HEK293 (cell line): ENCODE measurements at regions not wholly inside any gene's neighbourhood (a gene's known extent, or its start where the extent isn't known, plus 50 kb on each side); places are given as distances from the start of the nearest gene placed in this dataset.

ENCODE experiments used
- CTCF ChIA-PET: fragments of 350-600 bp; formaldehyde crosslinking; extraction: SDS; loops from one replicate; lab custom pipeline; 2021; ENCODE audit warnings: antibody characterized with exemption; lab: Yijun Ruan, JAX
- POLR2A ChIA-PET: fragments of 300-600 bp; formaldehyde crosslinking; extraction: SDS; loops from one replicate; lab custom pipeline; 2020; ENCODE audit warnings: antibody characterized with exemption, inconsistent platforms; lab: Yijun Ruan, JAX
- H3K27ac ChIP-seq: fragments of 200-500 bp; sonication (Bioruptor generic); 2 replicates; pipeline ENCODE4 v1.5.1; 2014; ENCODE audit warnings: low read depth, low read length, control low read depth, inconsistent platforms; ENCODE audit errors: extremely low read depth
- H3K36me3 ChIP-seq, 2 experiments: fragments of 200-500 bp in 1 of 2; sonication (Bioruptor generic) in 1 of 2; 1 replicate in 1 of 2; 2 replicates in 1 of 2; pipeline ENCODE4 v1.5.1; 2014 to 2017; ENCODE audit warnings: inconsistent platforms in 2 of 2, low read length in 2 of 2; ENCODE audit not compliant: control insufficient read depth in 2 of 2, insufficient read depth in 1 of 2
- H3K4me1 ChIP-seq: fragments of 200-500 bp; sonication (Bioruptor generic); 2 replicates; pipeline ENCODE4 v1.5.1; 2014; ENCODE audit warnings: mild to moderate bottlenecking, low read length, inconsistent platforms; ENCODE audit not compliant: control insufficient read depth, insufficient read depth
- H3K4me3 ChIP-seq: 2 replicates; pipeline ENCODE4 v1.5.1; 2011; ENCODE audit warnings: low read depth, mild to moderate bottlenecking, control low read depth, low read length, moderate library complexity
- H3K9me3 ChIP-seq: fragments of 200-500 bp; sonication (Bioruptor generic); 2 replicates; pipeline ENCODE4 v1.5.1; 2014; ENCODE audit warnings: low read depth, low read length, inconsistent platforms; ENCODE audit not compliant: control insufficient read depth, insufficient read depth
- KLF1 ChIP-seq: fragments of 450-650 bp; formaldehyde crosslinking; IDR thresholded peaks from 2 replicates; pipeline ENCODE4 v1.5.1; 2016; ENCODE audit warnings: missing biosample characterization, missing genetic modification characterization
- KLF9 ChIP-seq: fragments of 450-650 bp; formaldehyde crosslinking; IDR thresholded peaks from 2 replicates; pipeline ENCODE4 v1.5.1; 2016; ENCODE audit warnings: missing biosample characterization, missing genetic modification characterization, low read depth
- MYNN ChIP-seq: fragments of 450-650 bp; formaldehyde crosslinking; IDR thresholded peaks from 2 replicates; pipeline ENCODE4 v1.5.1; 2016; ENCODE audit warnings: missing biosample characterization, missing genetic modification characterization, borderline replicate concordance
- OVOL3 ChIP-seq: fragments of 450-650 bp; formaldehyde crosslinking; IDR thresholded peaks from 2 replicates; pipeline ENCODE4 v1.5.1; 2016; ENCODE audit warnings: missing biosample characterization, missing genetic modification characterization
- WT1 ChIP-seq: fragments of 450-650 bp; formaldehyde crosslinking; IDR thresholded peaks from 2 replicates; pipeline ENCODE4 v1.5.1; 2016; ENCODE audit warnings: missing biosample characterization, missing genetic modification characterization
- ZBTB1 ChIP-seq: fragments of 450-650 bp; formaldehyde crosslinking; IDR thresholded peaks from 2 replicates; pipeline ENCODE4 v1.5.1; 2016; ENCODE audit warnings: missing biosample characterization, missing genetic modification characterization
- ZFP69B ChIP-seq: fragments of 450-650 bp; formaldehyde crosslinking; IDR thresholded peaks from 2 replicates; pipeline ENCODE4 v1.5.1; 2016; ENCODE audit warnings: missing biosample characterization, missing genetic modification characterization
- ZNF23 ChIP-seq: fragments of 450-650 bp; formaldehyde crosslinking; IDR thresholded peaks from 2 replicates; pipeline ENCODE4 v1.5.1; 2016; ENCODE audit warnings: missing biosample characterization, missing genetic modification characterization, borderline replicate concordance
- ZNF248 ChIP-seq: fragments of 450-650 bp; formaldehyde crosslinking; IDR thresholded peaks from 2 replicates; pipeline ENCODE4 v1.5.1; 2017; ENCODE audit warnings: missing biosample characterization, missing genetic modification characterization
- ZNF37A ChIP-seq: fragments of 450-650 bp; IDR thresholded peaks from 2 replicates; pipeline ENCODE4 v1.5.1; 2018; ENCODE audit warnings: missing biosample characterization, missing genetic modification characterization
- ZNF561 ChIP-seq: fragments of 450-650 bp; IDR thresholded peaks from 2 replicates; pipeline ENCODE4 v1.5.1; 2018; ENCODE audit warnings: missing biosample characterization, missing genetic modification characterization, borderline replicate concordance
- ZNF843 ChIP-seq: fragments of 450-650 bp; formaldehyde crosslinking; IDR thresholded peaks from 2 replicates; pipeline ENCODE4 v1.5.1; 2016; ENCODE audit warnings: missing biosample characterization, missing genetic modification characterization
- TF ChIP-seq, protein P1 (sequence below): fragments of 450-650 bp; formaldehyde crosslinking; IDR thresholded peaks from 2 replicates; pipeline ENCODE4 v1.5.1; 2016; ENCODE audit warnings: missing biosample characterization, missing genetic modification characterization
- TF ChIP-seq, protein P2 (sequence below): fragments of 450-650 bp; formaldehyde crosslinking; IDR thresholded peaks from 2 replicates; pipeline ENCODE4 v1.5.1; 2016; ENCODE audit warnings: missing biosample characterization, missing genetic modification characterization
- TF ChIP-seq, protein P3 (sequence below): fragments of 450-650 bp; formaldehyde crosslinking; IDR thresholded peaks from 2 replicates; pipeline ENCODE4 v1.5.1; 2016; ENCODE audit warnings: missing biosample characterization, missing genetic modification characterization
- TF ChIP-seq, protein P4 (sequence below): fragments of 450-650 bp; formaldehyde crosslinking; IDR thresholded peaks from 2 replicates; pipeline ENCODE4 v1.5.1; 2016; ENCODE audit warnings: missing biosample characterization, missing genetic modification characterization
- TF ChIP-seq, protein P5 (sequence below): fragments of 450-650 bp; formaldehyde crosslinking; IDR thresholded peaks from 2 replicates; pipeline ENCODE4 v1.5.1; 2016; ENCODE audit warnings: missing biosample characterization, missing genetic modification characterization, low read depth

DNA sequence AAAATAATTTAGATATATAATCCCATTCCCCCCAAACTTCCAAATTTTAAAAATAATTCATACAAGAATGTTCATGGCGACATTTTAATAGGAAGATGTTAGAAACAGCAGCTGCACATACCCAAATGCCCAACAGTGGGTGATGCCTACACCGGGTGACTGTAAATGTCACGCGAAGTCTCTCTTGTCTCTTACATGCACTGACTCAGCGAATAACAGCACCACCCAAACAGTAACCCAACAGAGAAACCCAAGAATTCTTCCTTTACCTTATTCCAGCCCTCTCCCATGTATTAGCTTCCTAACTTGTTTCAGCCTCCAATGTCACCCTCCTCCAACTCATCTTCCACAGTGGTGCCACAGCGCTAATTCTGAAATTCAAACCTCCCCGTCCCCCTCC lies 74.5 kb upstream of the E2F3 start:
- Histone ChIP-seq H3K36me3 (no peaks in the 10 kb centered on the region), H3K4me3 (no peak overlapping the region), H3K4me1 (no peaks in the 10 kb centered on the region), H3K27ac (no peak overlapping the region), H3K9me3 (no peaks in the 10 kb centered on the region)
- POLR2A ChIA-PET = no interaction called here
- CTCF ChIA-PET = interaction anchor here (0.6 to 0.9 kb wide), 3 partner anchors 73 to 1242 kb away, joined by 3 to 5 read pairs (median 3); no protein-coding TSS in a partner anchor
- TF ChIP-seq, protein P1, sequence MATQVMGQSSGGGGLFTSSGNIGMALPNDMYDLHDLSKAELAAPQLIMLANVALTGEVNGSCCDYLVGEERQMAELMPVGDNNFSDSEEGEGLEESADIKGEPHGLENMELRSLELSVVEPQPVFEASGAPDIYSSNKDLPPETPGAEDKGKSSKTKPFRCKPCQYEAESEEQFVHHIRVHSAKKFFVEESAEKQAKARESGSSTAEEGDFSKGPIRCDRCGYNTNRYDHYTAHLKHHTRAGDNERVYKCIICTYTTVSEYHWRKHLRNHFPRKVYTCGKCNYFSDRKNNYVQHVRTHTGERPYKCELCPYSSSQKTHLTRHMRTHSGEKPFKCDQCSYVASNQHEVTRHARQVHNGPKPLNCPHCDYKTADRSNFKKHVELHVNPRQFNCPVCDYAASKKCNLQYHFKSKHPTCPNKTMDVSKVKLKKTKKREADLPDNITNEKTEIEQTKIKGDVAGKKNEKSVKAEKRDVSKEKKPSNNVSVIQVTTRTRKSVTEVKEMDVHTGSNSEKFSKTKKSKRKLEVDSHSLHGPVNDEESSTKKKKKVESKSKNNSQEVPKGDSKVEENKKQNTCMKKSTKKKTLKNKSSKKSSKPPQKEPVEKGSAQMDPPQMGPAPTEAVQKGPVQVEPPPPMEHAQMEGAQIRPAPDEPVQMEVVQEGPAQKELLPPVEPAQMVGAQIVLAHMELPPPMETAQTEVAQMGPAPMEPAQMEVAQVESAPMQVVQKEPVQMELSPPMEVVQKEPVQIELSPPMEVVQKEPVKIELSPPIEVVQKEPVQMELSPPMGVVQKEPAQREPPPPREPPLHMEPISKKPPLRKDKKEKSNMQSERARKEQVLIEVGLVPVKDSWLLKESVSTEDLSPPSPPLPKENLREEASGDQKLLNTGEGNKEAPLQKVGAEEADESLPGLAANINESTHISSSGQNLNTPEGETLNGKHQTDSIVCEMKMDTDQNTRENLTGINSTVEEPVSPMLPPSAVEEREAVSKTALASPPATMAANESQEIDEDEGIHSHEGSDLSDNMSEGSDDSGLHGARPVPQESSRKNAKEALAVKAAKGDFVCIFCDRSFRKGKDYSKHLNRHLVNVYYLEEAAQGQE = no peak
- no peak for TF ChIP-seq OVOL3 (tag by site-specific recombination)

DNA sequence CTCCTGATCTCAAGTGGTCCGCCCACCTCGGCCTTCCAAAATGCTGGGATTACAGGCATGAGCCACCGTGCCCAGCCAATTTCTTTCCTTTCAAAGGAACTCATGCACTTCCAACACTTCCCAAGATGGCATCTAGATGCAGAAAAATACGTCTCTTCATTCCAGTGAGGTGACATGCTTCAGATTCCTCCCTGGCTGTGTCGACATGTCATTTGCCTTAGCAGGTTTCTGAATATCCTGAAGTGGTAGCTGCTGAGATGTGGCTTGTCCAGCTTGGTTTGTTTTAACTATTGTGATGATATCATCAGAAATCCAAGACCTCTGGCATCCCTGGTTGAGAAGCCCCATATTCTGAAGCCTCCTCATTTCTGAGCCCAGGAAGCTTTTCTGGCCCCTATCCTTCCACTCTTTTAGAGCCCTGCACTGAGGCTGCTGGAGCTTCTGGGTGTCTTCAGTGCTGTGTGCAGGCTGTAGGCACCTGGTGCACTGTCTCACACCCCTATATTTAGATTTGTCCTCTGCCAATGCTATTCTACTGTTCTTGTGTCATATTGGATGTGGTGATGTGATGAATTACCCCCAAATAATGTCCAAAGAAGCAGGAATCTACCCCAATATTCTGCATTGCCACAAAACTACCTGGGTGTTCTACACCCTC lies 73.3 kb upstream of the E2F3 start:
- ChIA-PET POLR2A (interaction anchor here (0.6 kb wide), 1 partner anchor 35 kb away, joined by 3 read pairs; no protein-coding TSS in a partner anchor), CTCF (interaction anchor here (0.9 kb wide), 1 partner anchor 72 kb away, joined by 3 read pairs; no protein-coding TSS in a partner anchor)
- Histone ChIP-seq H3K9me3 (no peaks in the 10 kb centered on the region), H3K4me1 (no peaks in the 10 kb centered on the region), H3K27ac (no peak overlapping the region), H3K36me3 (no peaks in the 10 kb centered on the region), H3K4me3 (no peak overlapping the region)
- TF ChIP-seq ZFP69B (tag by site-specific recombination) = no peak
- no peak for TF ChIP-seq MYNN
- TF ChIP-seq ZNF843 (tag by site-specific recombination) = no peak
- TF ChIP-seq WT1 (tag by site-specific recombination) = no peak
- TF ChIP-seq ZNF248 = no peak
- TF ChIP-seq ZNF561 (tag by site-specific recombination) = no peak
- TF ChIP-seq, protein P2, sequence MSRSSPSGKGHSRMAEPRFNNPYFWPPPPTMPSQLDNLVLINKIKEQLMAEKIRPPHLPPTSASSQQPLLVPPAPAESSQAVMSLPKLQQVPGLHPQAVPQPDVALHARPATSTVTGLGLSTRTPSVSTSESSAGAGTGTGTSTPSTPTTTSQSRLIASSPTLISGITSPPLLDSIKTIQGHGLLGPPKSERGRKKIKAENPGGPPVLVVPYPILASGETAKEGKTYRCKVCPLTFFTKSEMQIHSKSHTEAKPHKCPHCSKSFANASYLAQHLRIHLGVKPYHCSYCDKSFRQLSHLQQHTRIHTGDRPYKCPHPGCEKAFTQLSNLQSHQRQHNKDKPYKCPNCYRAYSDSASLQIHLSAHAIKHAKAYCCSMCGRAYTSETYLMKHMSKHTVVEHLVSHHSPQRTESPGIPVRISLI = no peak
- TF ChIP-seq ZBTB1 (tag by site-specific recombination) = no peak
- TF ChIP-seq, protein P3, sequence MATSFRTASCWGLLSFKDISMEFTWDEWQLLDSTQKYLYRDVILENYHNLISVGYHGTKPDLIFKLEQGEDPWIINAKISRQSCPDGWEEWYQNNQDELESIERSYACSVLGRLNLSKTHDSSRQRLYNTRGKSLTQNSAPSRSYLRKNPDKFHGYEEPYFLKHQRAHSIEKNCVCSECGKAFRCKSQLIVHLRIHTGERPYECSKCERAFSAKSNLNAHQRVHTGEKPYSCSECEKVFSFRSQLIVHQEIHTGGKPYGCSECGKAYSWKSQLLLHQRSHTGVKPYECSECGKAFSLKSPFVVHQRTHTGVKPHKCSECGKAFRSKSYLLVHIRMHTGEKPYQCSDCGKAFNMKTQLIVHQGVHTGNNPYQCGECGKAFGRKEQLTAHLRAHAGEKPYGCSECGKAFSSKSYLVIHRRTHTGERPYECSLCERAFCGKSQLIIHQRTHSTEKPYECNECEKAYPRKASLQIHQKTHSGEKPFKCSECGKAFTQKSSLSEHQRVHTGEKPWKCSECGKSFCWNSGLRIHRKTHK (tag by site-specific recombination) = no peak
- TF ChIP-seq, protein P4, sequence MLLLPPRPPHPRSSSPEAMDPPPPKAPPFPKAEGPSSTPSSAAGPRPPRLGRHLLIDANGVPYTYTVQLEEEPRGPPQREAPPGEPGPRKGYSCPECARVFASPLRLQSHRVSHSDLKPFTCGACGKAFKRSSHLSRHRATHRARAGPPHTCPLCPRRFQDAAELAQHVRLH (tag by site-specific recombination) = no peak
- TF ChIP-seq KLF9 = no peak
- TF ChIP-seq, protein P5, sequence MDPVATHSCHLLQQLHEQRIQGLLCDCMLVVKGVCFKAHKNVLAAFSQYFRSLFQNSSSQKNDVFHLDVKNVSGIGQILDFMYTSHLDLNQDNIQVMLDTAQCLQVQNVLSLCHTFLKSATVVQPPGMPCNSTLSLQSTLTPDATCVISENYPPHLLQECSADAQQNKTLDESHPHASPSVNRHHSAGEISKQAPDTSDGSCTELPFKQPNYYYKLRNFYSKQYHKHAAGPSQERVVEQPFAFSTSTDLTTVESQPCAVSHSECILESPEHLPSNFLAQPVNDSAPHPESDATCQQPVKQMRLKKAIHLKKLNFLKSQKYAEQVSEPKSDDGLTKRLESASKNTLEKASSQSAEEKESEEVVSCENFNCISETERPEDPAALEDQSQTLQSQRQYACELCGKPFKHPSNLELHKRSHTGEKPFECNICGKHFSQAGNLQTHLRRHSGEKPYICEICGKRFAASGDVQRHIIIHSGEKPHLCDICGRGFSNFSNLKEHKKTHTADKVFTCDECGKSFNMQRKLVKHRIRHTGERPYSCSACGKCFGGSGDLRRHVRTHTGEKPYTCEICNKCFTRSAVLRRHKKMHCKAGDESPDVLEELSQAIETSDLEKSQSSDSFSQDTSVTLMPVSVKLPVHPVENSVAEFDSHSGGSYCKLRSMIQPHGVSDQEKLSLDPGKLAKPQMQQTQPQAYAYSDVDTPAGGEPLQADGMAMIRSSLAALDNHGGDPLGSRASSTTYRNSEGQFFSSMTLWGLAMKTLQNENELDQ (tag by site-specific recombination) = no peak
- no peak for TF ChIP-seq ZNF23
- TF ChIP-seq ZNF37A (tag by site-specific recombination) = no peak
- TF ChIP-seq KLF1 = no peak
